HG02623 (cell line): ENCODE measurements at regions not wholly inside any gene's neighbourhood (a gene's known extent, or its start where the extent isn't known, plus 50 kb on each side); places are given as distances from the start of the nearest gene placed in this dataset.
"Not testable (repeated sequence)": the region's sequence is repeated elsewhere in the genome, so short reads cannot be mapped to it uniquely, and the experiment has no call there.

ENCODE experiments used
- ATAC-seq: cut with Tn5 transposase; IDR thresholded peaks from one replicate; pipeline ENCODE4 v1.9.1; 2021; ENCODE audit warnings: moderate library complexity; ENCODE audit not compliant: unreplicated experiment

GRCh38 chr13:111658145-111659100 is 338.0 kb downstream of the TEX29 start:
- ATAC-seq: no peak

GRCh38 chr13:111659219-111659775 is 338.9 kb downstream of the TEX29 start:
- no peak for ATAC-seq

- no peak for ATAC-seq
These were observed 339.4 kb downstream of the TEX29 start for GRCh38 chr13:111659842-111660241.

GRCh38 chr13:111661052-111661451 is 340.6 kb downstream of the TEX29 start:
- ATAC-seq: no peak

- ATAC-seq: no peak
These were observed 341.3 kb downstream of the TEX29 start for GRCh38 chr13:111661776-111662175.

- no peak for ATAC-seq
These were observed 342.0 kb downstream of the TEX29 start for GRCh38 chr13:111662451-111662850.

- ATAC-seq: no peak
These were observed 342.5 kb downstream of the TEX29 start for GRCh38 chr13:111662895-111663294.

- no peak for ATAC-seq
These were observed 343.1 kb downstream of the TEX29 start for GRCh38 chr13:111663505-111663904.

GRCh38 chr13:111663953-111664421 is 343.5 kb downstream of the TEX29 start:
- no peak for ATAC-seq

- no peak for ATAC-seq
These were observed 344.3 kb downstream of the TEX29 start for GRCh38 chr13:111664696-111665095.

GRCh38 chr13:111665691-111666095 is 345.3 kb downstream of the TEX29 start:
- ATAC-seq: no peak

- no peak for ATAC-seq
These were observed 345.8 kb downstream of the TEX29 start for GRCh38 chr13:111666164-111666776.

- no peak for ATAC-seq
These were observed 347.3 kb downstream of the TEX29 start for GRCh38 chr13:111667757-111668156.

- ATAC-seq: no peak
These were observed 348.0 kb downstream of the TEX29 start for GRCh38 chr13:111668451-111668850.

GRCh38 chr13:111672198-111672597 is 351.8 kb downstream of the TEX29 start:
- ATAC-seq: not testable (repeated sequence)

GRCh38 chr13:111678120-111678882 is 357.9 kb downstream of the TEX29 start:
- not testable (repeated sequence) for ATAC-seq

GRCh38 chr13:111679645-111680044 is 359.2 kb downstream of the TEX29 start:
- not testable (repeated sequence) for ATAC-seq

- not testable (repeated sequence) for ATAC-seq
These were observed 359.7 kb downstream of the TEX29 start for GRCh38 chr13:111680100-111680499.

GRCh38 chr13:111692028-111692427 is 371.6 kb downstream of the TEX29 start:
- ATAC-seq: not testable (repeated sequence)

- ATAC-seq: not testable (repeated sequence)
These were observed 370.8 kb upstream of the SOX1 start for GRCh38 chr13:111696121-111696520.

- ATAC-seq: not testable (repeated sequence)
These were observed 364.9 kb upstream of the SOX1 start for GRCh38 chr13:111702059-111702458.
